ENCODE measurements at regions not wholly inside any gene's neighbourhood (a gene's known extent, or its start where the extent isn't known, plus 50 kb on each side); places are given as distances from the start of the nearest gene placed in this dataset.

DNA sequence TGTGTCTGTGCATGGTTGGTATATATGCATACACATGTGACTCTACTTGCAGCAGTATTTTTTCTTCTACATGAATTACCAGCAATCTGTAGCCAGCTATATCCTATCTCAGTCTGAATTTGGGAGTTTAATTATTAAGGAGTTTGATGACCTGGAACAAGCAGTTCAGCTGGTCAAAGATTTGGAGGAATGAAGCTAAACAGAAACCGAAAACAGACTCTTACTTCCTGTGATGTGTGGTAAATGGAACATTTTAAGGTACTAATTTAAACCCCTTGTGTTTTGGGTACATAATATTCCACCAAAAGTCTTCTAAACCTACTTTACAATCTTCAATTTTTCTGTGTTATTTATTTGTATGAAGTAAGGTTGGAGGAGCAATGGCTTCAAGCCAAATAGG is 124.4 kb upstream of the PGR start:
- TF ChIP-seq, protein P1, sequence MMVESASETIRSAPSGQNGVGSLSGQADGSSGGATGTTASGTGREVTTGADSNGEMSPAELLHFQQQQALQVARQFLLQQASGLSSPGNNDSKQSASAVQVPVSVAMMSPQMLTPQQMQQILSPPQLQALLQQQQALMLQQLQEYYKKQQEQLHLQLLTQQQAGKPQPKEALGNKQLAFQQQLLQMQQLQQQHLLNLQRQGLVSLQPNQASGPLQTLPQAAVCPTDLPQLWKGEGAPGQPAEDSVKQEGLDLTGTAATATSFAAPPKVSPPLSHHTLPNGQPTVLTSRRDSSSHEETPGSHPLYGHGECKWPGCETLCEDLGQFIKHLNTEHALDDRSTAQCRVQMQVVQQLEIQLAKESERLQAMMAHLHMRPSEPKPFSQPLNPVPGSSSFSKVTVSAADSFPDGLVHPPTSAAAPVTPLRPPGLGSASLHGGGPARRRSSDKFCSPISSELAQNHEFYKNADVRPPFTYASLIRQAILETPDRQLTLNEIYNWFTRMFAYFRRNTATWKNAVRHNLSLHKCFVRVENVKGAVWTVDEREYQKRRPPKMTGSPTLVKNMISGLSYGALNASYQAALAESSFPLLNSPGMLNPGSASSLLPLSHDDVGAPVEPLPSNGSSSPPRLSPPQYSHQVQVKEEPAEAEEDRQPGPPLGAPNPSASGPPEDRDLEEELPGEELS (CRISPR knock-in tag; IDR thresholded peaks at IDR 0.05): no peak
- TF ChIP-seq, protein P2, sequence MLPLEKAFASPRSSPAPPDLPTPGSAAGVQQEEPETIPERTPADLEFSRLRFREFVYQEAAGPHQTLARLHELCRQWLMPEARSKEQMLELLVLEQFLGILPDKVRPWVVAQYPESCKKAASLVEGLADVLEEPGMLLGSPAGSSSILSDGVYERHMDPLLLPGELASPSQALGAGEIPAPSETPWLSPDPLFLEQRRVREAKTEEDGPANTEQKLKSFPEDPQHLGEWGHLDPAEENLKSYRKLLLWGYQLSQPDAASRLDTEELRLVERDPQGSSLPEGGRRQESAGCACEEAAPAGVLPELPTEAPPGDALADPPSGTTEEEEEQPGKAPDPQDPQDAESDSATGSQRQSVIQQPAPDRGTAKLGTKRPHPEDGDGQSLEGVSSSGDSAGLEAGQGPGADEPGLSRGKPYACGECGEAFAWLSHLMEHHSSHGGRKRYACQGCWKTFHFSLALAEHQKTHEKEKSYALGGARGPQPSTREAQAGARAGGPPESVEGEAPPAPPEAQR (CRISPR knock-in tag; IDR thresholded peaks at IDR 0.05): no peak
- TF ChIP-seq ZBTB21 (CRISPR knock-in tag; IDR thresholded peaks at IDR 0.05; ENCODE audit: borderline replicate concordance) (no peak), JUN (CRISPR knock-in tag; IDR thresholded peaks at IDR 0.05) (no peak), FOXK1 (CRISPR knock-in tag; IDR thresholded peaks at IDR 0.05) (no peak), SP1 (CRISPR knock-in tag; conservative IDR thresholded peaks at IDR 0.05) (no peak), TCF7 (CRISPR knock-in tag; IDR thresholded peaks at IDR 0.05; ENCODE audit: low read depth) (no peak)
- TF ChIP-seq, protein P3, sequence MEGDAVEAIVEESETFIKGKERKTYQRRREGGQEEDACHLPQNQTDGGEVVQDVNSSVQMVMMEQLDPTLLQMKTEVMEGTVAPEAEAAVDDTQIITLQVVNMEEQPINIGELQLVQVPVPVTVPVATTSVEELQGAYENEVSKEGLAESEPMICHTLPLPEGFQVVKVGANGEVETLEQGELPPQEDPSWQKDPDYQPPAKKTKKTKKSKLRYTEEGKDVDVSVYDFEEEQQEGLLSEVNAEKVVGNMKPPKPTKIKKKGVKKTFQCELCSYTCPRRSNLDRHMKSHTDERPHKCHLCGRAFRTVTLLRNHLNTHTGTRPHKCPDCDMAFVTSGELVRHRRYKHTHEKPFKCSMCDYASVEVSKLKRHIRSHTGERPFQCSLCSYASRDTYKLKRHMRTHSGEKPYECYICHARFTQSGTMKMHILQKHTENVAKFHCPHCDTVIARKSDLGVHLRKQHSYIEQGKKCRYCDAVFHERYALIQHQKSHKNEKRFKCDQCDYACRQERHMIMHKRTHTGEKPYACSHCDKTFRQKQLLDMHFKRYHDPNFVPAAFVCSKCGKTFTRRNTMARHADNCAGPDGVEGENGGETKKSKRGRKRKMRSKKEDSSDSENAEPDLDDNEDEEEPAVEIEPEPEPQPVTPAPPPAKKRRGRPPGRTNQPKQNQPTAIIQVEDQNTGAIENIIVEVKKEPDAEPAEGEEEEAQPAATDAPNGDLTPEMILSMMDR (IDR thresholded peaks at IDR 0.05): no peak
- TF ChIP-seq, protein P4, sequence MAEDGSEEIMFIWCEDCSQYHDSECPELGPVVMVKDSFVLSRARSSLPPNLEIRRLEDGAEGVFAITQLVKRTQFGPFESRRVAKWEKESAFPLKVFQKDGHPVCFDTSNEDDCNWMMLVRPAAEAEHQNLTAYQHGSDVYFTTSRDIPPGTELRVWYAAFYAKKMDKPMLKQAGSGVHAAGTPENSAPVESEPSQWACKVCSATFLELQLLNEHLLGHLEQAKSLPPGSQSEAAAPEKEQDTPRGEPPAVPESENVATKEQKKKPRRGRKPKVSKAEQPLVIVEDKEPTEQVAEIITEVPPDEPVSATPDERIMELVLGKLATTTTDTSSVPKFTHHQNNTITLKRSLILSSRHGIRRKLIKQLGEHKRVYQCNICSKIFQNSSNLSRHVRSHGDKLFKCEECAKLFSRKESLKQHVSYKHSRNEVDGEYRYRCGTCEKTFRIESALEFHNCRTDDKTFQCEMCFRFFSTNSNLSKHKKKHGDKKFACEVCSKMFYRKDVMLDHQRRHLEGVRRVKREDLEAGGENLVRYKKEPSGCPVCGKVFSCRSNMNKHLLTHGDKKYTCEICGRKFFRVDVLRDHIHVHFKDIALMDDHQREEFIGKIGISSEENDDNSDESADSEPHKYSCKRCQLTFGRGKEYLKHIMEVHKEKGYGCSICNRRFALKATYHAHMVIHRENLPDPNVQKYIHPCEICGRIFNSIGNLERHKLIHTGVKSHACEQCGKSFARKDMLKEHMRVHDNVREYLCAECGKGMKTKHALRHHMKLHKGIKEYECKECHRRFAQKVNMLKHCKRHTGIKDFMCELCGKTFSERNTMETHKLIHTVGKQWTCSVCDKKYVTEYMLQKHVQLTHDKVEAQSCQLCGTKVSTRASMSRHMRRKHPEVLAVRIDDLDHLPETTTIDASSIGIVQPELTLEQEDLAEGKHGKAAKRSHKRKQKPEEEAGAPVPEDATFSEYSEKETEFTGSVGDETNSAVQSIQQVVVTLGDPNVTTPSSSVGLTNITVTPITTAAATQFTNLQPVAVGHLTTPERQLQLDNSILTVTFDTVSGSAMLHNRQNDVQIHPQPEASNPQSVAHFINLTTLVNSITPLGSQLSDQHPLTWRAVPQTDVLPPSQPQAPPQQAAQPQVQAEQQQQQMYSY (CRISPR knock-in tag; IDR thresholded peaks at IDR 0.05): no peak
- TF ChIP-seq, protein P5, sequence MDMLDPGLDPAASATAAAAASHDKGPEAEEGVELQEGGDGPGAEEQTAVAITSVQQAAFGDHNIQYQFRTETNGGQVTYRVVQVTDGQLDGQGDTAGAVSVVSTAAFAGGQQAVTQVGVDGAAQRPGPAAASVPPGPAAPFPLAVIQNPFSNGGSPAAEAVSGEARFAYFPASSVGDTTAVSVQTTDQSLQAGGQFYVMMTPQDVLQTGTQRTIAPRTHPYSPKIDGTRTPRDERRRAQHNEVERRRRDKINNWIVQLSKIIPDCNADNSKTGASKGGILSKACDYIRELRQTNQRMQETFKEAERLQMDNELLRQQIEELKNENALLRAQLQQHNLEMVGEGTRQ (CRISPR knock-in tag; IDR thresholded peaks at IDR 0.05): no peak

All from WTC11 (cell line).